ENCODE measurements at regions not wholly inside any gene's neighbourhood (a gene's known extent, or its start where the extent isn't known, plus 50 kb on each side); places are given as distances from the start of the nearest gene placed in this dataset.

- no peak overlapping the region for H3K56ac ChIP-seq (ENCODE audit: insufficient read length, low read depth, low read length)
- H3K4me1 ChIP-seq (ENCODE audit: insufficient read depth, low read length): no peaks in the 10 kb centered on the region
- no peak for TF ChIP-seq CTCF (conservative IDR thresholded peaks at IDR 0.05)
- WGBS (ENCODE audit: extremely low coverage, insufficient read length, low lambda C conversion rate): no CpG with 5 or more reads among the region's 3 CpGs
- H3K27ac Mint-ChIP-seq: no peak overlapping the region
- no peak overlapping the region for H2AK5ac ChIP-seq (ENCODE audit: insufficient read length, low read length)
- H2BK5ac ChIP-seq (ENCODE audit: insufficient read length, low read length): no peak overlapping the region
- peaks cover 0 to 83% of the 10 kb centered on the region in 2 experiments; a peak in 2 of 5 replicates for H3K9me3 Mint-ChIP-seq
- no peaks in the 10 kb centered on the region for H3K79me2 ChIP-seq (ENCODE audit: insufficient read depth, low read length)
- H3K36me3 Mint-ChIP-seq (ENCODE audit: insufficient read depth in 1 of 3, low read depth in 3 of 3): no peaks in the 10 kb centered on the region
- no peaks in the 10 kb centered on the region for H3K27me3 ChIP-seq (ENCODE audit: insufficient read depth, low read length)
- no peak overlapping the region for H3T11ph ChIP-seq (ENCODE audit: low read length)
- no peaks in the 10 kb centered on the region for H3K23me2 ChIP-seq (ENCODE audit: insufficient read length, low read depth, low read length, poor library complexity, severe bottlenecking)
- no peak overlapping the region for H2BK120ac ChIP-seq (ENCODE audit: low read depth, low read length, poor library complexity, severe bottlenecking)
- no peaks in the 10 kb centered on the region for H4K20me1 ChIP-seq (ENCODE audit: control insufficient read depth, insufficient read depth, insufficient read length)
- H3K4ac ChIP-seq (ENCODE audit: low read depth, low read length): no peak overlapping the region
- H3K27me3 Mint-ChIP-seq (ENCODE audit: low read depth): peaks cover 11% of the 10 kb centered on the region
- no peak overlapping the region for H2AFZ ChIP-seq (ENCODE audit: low read length)
- no peak overlapping the region for H3K27ac ChIP-seq (ENCODE audit: insufficient read length, low read depth, low read length)
- no peak overlapping the region for H4K8ac ChIP-seq (replicated peaks; ENCODE audit: insufficient read length, low read depth, low read length)
- no peak overlapping the region for H3K4me2 ChIP-seq (ENCODE audit: insufficient read depth, insufficient read length, low read length)
- no peak for DNase-seq
- H3K9ac ChIP-seq (ENCODE audit: extremely low read depth, insufficient read length, low read length): no peak overlapping the region
- no peak overlapping the region for H3K4me3 Mint-ChIP-seq
- H2BK15ac ChIP-seq (ENCODE audit: low read depth, low read length): no peak overlapping the region
- H3K23ac ChIP-seq (ENCODE audit: insufficient read length, low read depth, low read length): no peak overlapping the region
- no peaks in the 10 kb centered on the region for H3K9me3 ChIP-seq (ENCODE audit: control insufficient read depth, low read depth, low read length)
- H3K18ac ChIP-seq (ENCODE audit: insufficient read length, low read depth, low read length): no peak overlapping the region
- no peak overlapping the region for H3K14ac ChIP-seq (ENCODE audit: insufficient read depth, low read length)
- H2BK12ac ChIP-seq (ENCODE audit: insufficient read length, low read depth, low read length): no peak overlapping the region
- no peaks in the 10 kb centered on the region for H3K4me1 Mint-ChIP-seq
- no peaks in the 10 kb centered on the region for H3K79me1 ChIP-seq (ENCODE audit: insufficient read depth, low read depth, low read length, poor library complexity, severe bottlenecking)
- H4K5ac ChIP-seq (ENCODE audit: insufficient read length, low read depth, low read length): no peak overlapping the region
- H4K91ac ChIP-seq (ENCODE audit: insufficient read length, low read depth, low read length): no peak overlapping the region
- H2BK20ac ChIP-seq (ENCODE audit: low read depth, low read length, poor library complexity, severe bottlenecking): no peak overlapping the region
Observed at GRCh38 chr6:159353193-159353592, 184.0 kb downstream of the FNDC1 start.

All from H9 (cell line).